ENCODE measurements at regions not wholly inside any gene's neighbourhood (a gene's known extent, or its start where the extent isn't known, plus 50 kb on each side); places are given as distances from the start of the nearest gene placed in this dataset.

GRCh38 chr16:87127061-87127765 lies 190.0 kb downstream of the C16orf95 start:
- TF ChIP-seq CTCF (conservative IDR thresholded peaks at IDR 0.05; ENCODE audit: low read depth, low read length) (no peak), EZH2 (IDR thresholded peaks at IDR 0.05; ENCODE audit: borderline replicate concordance, low read depth, low read length, poor library complexity, severe bottlenecking) (no peak)
